Fibroblast of lung (primary cell): ENCODE measurements at regions not wholly inside any gene's neighbourhood (a gene's known extent, or its start where the extent isn't known, plus 50 kb on each side); places are given as distances from the start of the nearest gene placed in this dataset.

Experiments
- DNase-seq, 2 donors: peaks; one replicate each; pipeline versions ENCODE4 v3.0.0 to v3.0.0-alpha.2; 2010; ENCODE audit warnings: low read depth in 2 of 2
- H2AFZ ChIP-seq: 2 replicates; pipeline ENCODE4 v1.5.1; 2012; ENCODE audit warnings: low read length, control low read depth, inconsistent platforms
- H3K27ac ChIP-seq: 2 replicates; pipeline ENCODE4 v1.5.1; 2011; ENCODE audit warnings: low read length, control low read depth; ENCODE audit not compliant: insufficient read depth
- H3K27me3 ChIP-seq: 2 replicates; pipeline ENCODE4 v1.5.1; 2011; ENCODE audit warnings: mild to moderate bottlenecking, low read length; ENCODE audit not compliant: control insufficient read depth, insufficient read depth
- H3K36me3 ChIP-seq: 2 replicates; pipeline ENCODE4 v1.5.1; 2011; ENCODE audit warnings: low read length; ENCODE audit not compliant: control insufficient read depth, insufficient read depth
- H3K4me1 ChIP-seq: 2 replicates; pipeline ENCODE4 v1.5.1; 2011; ENCODE audit warnings: low read length; ENCODE audit not compliant: control insufficient read depth, insufficient read depth; ENCODE audit errors: extremely low read depth
- H3K4me2 ChIP-seq: 2 replicates; pipeline ENCODE4 v1.5.1; 2011; ENCODE audit warnings: low read length, control low read depth; ENCODE audit not compliant: insufficient read depth; ENCODE audit errors: extremely low read depth
- H3K4me3 ChIP-seq, 4 experiments: fragments of 200-600 bp in 1 of 4; sonication (generic) in 1 of 4; replicated peaks in 1 of 4; 2 replicates each; pipeline ENCODE4 v1.5.1; 2011 to 2016; ENCODE audit warnings: low read length in 4 of 4, low read depth in 3 of 4, mild to moderate bottlenecking in 3 of 4, control low read depth in 2 of 4, inconsistent platforms in 1 of 4, mixed read lengths in 1 of 4; ENCODE audit not compliant: insufficient read depth in 1 of 4; ENCODE audit errors: control extremely low read depth in 1 of 4
- H3K79me2 ChIP-seq: 2 replicates; pipeline ENCODE4 v1.5.1; 2012; ENCODE audit warnings: mild to moderate bottlenecking, low read length, inconsistent platforms; ENCODE audit not compliant: control insufficient read depth, insufficient read depth
- H3K9ac ChIP-seq: 2 replicates; pipeline ENCODE4 v1.5.1; 2011; ENCODE audit warnings: mild to moderate bottlenecking, low read length, control low read depth; ENCODE audit not compliant: insufficient read depth
- H3K9me3 ChIP-seq: 2 replicates; pipeline ENCODE4 v1.5.1; 2012; ENCODE audit warnings: low read depth, low read length; ENCODE audit not compliant: control insufficient read depth, insufficient read depth
- H4K20me1 ChIP-seq: 2 replicates; pipeline ENCODE4 v1.5.1; 2011; ENCODE audit warnings: low read length; ENCODE audit not compliant: control insufficient read depth, insufficient read depth; ENCODE audit errors: extremely low read depth
- CTCF ChIP-seq, 2 donors: IDR thresholded peaks in 1 of 2; conservative IDR thresholded peaks in 1 of 2; 1 replicate in 1 of 2; 2 replicates in 1 of 2; pipeline ENCODE4 v1.5.1; 2011 to 2012; ENCODE audit warnings: low read length in 2 of 2, control low read depth in 1 of 2, inconsistent platforms in 1 of 2, low read depth in 1 of 2, mild to moderate bottlenecking in 1 of 2
- EZH2 ChIP-seq: IDR thresholded peaks from 2 replicates; pipeline ENCODE4 v1.5.1; 2012; ENCODE audit warnings: low read length, control low read depth, mild to moderate bottlenecking; ENCODE audit errors: missing control alignments

GRCh38 chr10:128326851-128327250 lies 200.6 kb upstream of the MKI67 start:
- TF ChIP-seq EZH2 (no peak), CTCF (conservative IDR thresholded peaks at IDR 0.05 in 1 of 2, IDR thresholded peaks at IDR 0.05 in 1 of 2; ENCODE audit: low read depth in 1 of 2, low read length in 2 of 2) (no peak)
- H3K4me1 ChIP-seq = no peaks in the 10 kb centered on the region
- H3K27ac ChIP-seq = no peak overlapping the region
- H3K9me3 ChIP-seq = no peaks in the 10 kb centered on the region
- H4K20me1 ChIP-seq = no peaks in the 10 kb centered on the region
- H3K27me3 ChIP-seq = no peaks in the 10 kb centered on the region
- H3K9ac ChIP-seq = no peak overlapping the region
- no peaks in the 10 kb centered on the region for H3K79me2 ChIP-seq
- DNase-seq = no peak
- H3K4me2 ChIP-seq = no peak overlapping the region
- no peaks in the 10 kb centered on the region for H3K36me3 ChIP-seq
- H3K4me3 ChIP-seq = no peak overlapping the region
- H2AFZ ChIP-seq = no peak overlapping the region

GRCh38 chr10:128336401-128336800 lies 210.2 kb upstream of the MKI67 start:
- H3K36me3 ChIP-seq = no peaks in the 10 kb centered on the region
- H3K9me3 ChIP-seq = no peaks in the 10 kb centered on the region
- H4K20me1 ChIP-seq = no peaks in the 10 kb centered on the region
- no peak overlapping the region for H3K4me2 ChIP-seq
- H3K27ac ChIP-seq = no peak overlapping the region
- DNase-seq = no peak
- no peaks in the 10 kb centered on the region for H3K4me1 ChIP-seq
- H2AFZ ChIP-seq = no peak overlapping the region
- H3K79me2 ChIP-seq = no peaks in the 10 kb centered on the region
- TF ChIP-seq EZH2 = no peak
- no peak overlapping the region for H3K9ac ChIP-seq
- no peak overlapping the region for H3K4me3 ChIP-seq
- no peaks in the 10 kb centered on the region for H3K27me3 ChIP-seq

- no peak overlapping the region for H3K4me3 ChIP-seq
- H3K4me1 ChIP-seq = no peaks in the 10 kb centered on the region
- H3K79me2 ChIP-seq = no peaks in the 10 kb centered on the region
- no peak overlapping the region for H3K27ac ChIP-seq
- TF ChIP-seq CTCF (conservative IDR thresholded peaks at IDR 0.05 in 1 of 2, IDR thresholded peaks at IDR 0.05 in 1 of 2; ENCODE audit: low read depth in 1 of 2, low read length in 2 of 2) (no peak), EZH2 (no peak)
- no peaks in the 10 kb centered on the region for H3K36me3 ChIP-seq
- H3K27me3 ChIP-seq = no peaks in the 10 kb centered on the region
- H3K9me3 ChIP-seq = no peaks in the 10 kb centered on the region
- DNase-seq = no peak
- H3K9ac ChIP-seq = no peak overlapping the region
- H2AFZ ChIP-seq = no peak overlapping the region
- no peak overlapping the region for H3K4me2 ChIP-seq
- no peaks in the 10 kb centered on the region for H4K20me1 ChIP-seq
Observed at GRCh38 chr10:128337860-128338378, 211.7 kb upstream of the MKI67 start.
